Thyroid gland (tissue), 4 donors: ENCODE measurements at regions not wholly inside any gene's neighbourhood (a gene's known extent, or its start where the extent isn't known, plus 50 kb on each side); places are given as distances from the start of the nearest gene placed in this dataset.

Experiments
- DNase-seq, 2 donors: peaks; one replicate each; pipeline ENCODE4 v3.0.0-alpha.2; 2019
- H3K27ac ChIP-seq, 3 donors: fragments of 200-600 bp; sonication (generic); 1 replicate in 2 of 3; 2 replicates in 1 of 3; pipeline ENCODE4 v1.5.1; 2016 to 2019; ENCODE audit warnings: mild to moderate bottlenecking in 1 of 3, moderate library complexity in 1 of 3
- H3K27me3 ChIP-seq: fragments of 200-600 bp; sonication (generic); one replicate; pipeline ENCODE4 v1.5.1; 2019
- H3K36me3 ChIP-seq, 2 donors: fragments of 200-600 bp; sonication (generic); one replicate each; pipeline ENCODE4 v1.5.1; 2016 to 2019
- H3K4me1 ChIP-seq, 2 donors: fragments of 200-600 bp; sonication (generic); one replicate each; pipeline ENCODE4 v1.5.1; 2017 to 2019
- H3K4me3 ChIP-seq, 3 donors: fragments of 200-600 bp; sonication (generic); replicated peaks in 1 of 3; 1 replicate in 2 of 3; 2 replicates in 1 of 3; pipeline ENCODE4 v1.5.1; 2016; ENCODE audit warnings: mild to moderate bottlenecking in 1 of 3
- H3K9me3 ChIP-seq: fragments of 200-600 bp; sonication (generic); one replicate; pipeline ENCODE4 v1.5.1; 2017
- POLR2A ChIP-seq, 2 donors: fragments of 450-650 bp; IDR thresholded peaks; one replicate each; pipeline ENCODE4 v1.6.1; 2017; ENCODE audit warnings: antibody characterized with exemption in 2 of 2, mild to moderate bottlenecking in 2 of 2, moderate library complexity in 1 of 2
- WGBS, 2 donors: methylation state at CpG; one replicate each; pipeline ENCODE4 v1.1.5; 2017; 5-methylcytosine and 5-hydroxymethylcytosine counted together
- intact Hi-C: fragments of 100-400 bp; cut with DNase I; formaldehyde crosslinking; loops from one replicate; pipeline ENCODE4 v1.15.1; 2023
- TF ChIP-seq, protein P1 (sequence below), 6 experiments: fragments of 200-600 bp in 3 of 6; fragments of 450-650 bp in 3 of 6; sonication (generic) in 3 of 6; IDR thresholded peaks; one replicate each; pipeline ENCODE4 v1.5.1; 2016 to 2019; ENCODE audit warnings: antibody characterized with exemption in 6 of 6, mild to moderate bottlenecking in 2 of 6, inconsistent platforms in 1 of 6, moderate library complexity in 1 of 6

DNA sequence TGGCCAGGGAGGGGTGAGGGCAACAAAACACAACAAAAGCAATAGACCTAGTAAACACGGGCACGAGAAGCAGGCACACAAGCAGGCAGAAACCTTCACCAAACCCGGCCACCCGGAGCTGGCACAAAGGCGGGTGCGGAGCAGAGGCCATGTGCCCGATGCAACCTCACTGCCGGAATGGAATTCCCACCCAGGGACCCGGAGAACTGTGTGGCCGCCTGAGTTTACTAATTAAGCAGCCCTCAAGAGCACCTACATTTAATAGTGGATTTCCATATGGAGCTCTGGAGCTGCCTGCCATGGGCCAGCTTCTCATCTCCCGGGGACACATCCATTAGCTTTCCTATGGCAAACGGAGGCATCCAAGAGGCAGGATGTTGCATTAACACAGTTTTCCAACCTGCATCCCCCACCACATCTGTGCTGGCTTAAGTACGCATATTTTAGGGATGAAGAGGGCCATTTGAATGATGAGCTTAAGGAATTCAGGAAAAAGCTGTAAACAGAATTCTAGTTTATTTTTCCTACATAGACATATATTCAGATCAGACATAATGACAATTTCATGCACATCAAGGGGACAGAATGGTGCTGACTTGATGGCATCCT is 104.5 kb upstream of the SMIM21 start:
- Histone ChIP-seq H3K36me3 (no peaks in the 10 kb centered on the region), H3K9me3 (no peaks in the 10 kb centered on the region), H3K27me3 (no peaks in the 10 kb centered on the region), H3K27ac (no peak overlapping the region), H3K4me1 (no peaks in the 10 kb centered on the region), H3K4me3 (no peak overlapping the region)
- intact Hi-C loops, result no loop called here
- 91 to 94% methylated on average over 13 of the region's 13 CpGs for WGBS, 2 donors
- no peak for DNase-seq
- no peak for TF ChIP-seq POLR2A (IDR thresholded peaks at IDR 0.05)
- TF ChIP-seq, protein P1, sequence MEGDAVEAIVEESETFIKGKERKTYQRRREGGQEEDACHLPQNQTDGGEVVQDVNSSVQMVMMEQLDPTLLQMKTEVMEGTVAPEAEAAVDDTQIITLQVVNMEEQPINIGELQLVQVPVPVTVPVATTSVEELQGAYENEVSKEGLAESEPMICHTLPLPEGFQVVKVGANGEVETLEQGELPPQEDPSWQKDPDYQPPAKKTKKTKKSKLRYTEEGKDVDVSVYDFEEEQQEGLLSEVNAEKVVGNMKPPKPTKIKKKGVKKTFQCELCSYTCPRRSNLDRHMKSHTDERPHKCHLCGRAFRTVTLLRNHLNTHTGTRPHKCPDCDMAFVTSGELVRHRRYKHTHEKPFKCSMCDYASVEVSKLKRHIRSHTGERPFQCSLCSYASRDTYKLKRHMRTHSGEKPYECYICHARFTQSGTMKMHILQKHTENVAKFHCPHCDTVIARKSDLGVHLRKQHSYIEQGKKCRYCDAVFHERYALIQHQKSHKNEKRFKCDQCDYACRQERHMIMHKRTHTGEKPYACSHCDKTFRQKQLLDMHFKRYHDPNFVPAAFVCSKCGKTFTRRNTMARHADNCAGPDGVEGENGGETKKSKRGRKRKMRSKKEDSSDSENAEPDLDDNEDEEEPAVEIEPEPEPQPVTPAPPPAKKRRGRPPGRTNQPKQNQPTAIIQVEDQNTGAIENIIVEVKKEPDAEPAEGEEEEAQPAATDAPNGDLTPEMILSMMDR (IDR thresholded peaks at IDR 0.05), result no peak

DNA sequence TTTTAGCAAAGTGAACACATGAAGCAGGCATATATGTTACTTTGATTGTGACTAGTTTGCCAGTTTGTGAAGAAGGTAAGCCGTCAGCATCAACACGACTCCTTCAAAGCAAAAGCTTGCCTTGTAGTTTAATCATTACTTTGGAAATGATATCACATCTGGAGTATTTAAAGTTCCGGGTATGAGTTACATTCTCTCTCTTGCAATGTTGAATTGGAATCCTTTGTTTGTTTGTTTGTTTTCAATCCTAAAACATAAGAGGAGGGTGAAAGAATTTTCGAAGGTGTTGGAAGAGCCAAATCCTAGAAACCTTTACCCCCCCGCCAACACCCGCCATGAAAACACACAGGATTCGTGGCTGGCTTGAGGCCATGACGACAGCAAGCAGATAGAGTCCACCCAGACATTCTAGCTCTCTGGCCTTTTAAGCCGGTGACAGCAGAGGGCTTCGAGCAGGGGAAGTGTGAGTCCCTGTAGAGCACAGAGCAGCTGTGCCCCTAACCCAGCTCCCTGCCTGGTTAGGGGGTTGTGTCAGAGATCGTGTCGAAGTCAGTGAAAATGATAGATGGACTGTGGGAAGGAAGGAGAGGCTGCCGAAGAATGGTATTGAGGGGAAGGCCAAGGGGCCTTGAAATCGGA is 103.8 kb upstream of the SMIM21 start:
- WGBS, 2 donors, result 87 to 91% methylated on average over 14 of the region's 14 CpGs
- Histone ChIP-seq H3K27me3 (no peaks in the 10 kb centered on the region), H3K36me3 (no peaks in the 10 kb centered on the region), H3K27ac (no peak overlapping the region), H3K4me1 (no peaks in the 10 kb centered on the region), H3K4me3 (no peak overlapping the region), H3K9me3 (no peaks in the 10 kb centered on the region)
- no peak for TF ChIP-seq POLR2A (IDR thresholded peaks at IDR 0.05)
- TF ChIP-seq, protein P1 (IDR thresholded peaks at IDR 0.05), result no peak
- intact Hi-C loops, result no loop called here
- no peak for DNase-seq

DNA sequence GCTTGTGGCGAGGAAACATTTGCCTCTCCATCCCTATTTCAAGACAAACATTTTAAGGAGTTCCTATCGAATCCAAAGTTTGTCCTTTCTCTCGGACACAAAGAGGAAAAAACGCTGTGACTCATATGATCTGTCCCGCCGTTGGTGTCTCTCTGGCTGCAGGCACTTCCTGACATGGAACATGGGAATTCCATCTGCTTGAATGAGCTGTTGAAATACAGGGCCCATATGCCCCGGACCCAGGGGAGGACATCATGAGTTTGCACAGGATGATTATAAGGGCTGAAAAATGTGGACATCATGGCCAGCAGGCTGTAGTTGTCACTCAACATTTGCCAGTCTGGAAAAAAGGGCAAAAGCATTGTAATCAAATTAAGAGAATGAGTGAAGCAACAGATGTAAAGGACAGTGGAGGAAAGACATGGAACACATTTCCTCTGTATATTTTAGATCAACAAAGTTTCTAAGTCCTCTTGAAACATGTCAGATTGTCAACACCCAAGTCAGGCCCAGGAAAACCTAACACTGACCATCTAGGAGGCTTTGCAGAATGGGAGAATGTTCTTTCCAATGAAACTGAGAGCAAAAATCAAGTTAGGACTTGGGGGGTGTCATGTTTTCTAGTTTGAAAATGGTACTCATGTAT is 103.2 kb upstream of the SMIM21 start:
- TF ChIP-seq, protein P1 (IDR thresholded peaks at IDR 0.05), result no peak
- no peak for TF ChIP-seq POLR2A (IDR thresholded peaks at IDR 0.05)
- intact Hi-C loops, result no loop called here
- H3K27me3 ChIP-seq, result no peaks in the 10 kb centered on the region

DNA sequence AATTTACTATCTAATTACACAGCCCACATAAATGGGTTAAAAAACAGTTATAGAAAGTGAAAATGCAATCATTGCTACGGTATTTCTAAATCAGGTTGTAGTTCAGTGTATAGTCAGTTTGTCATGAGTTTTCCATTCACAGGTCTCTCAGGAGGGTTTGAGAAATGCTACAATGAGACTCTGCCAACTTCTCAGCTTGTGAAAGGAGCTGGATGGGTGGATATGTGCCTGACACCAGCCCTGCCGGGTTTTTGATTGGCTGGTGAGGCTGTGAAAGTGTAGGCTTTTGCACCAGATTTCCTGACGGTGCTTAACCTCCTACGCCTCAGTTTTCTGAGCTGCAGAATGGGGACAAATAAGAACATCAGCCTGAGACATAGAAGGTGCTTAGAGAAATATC is 102.6 kb upstream of the SMIM21 start:
- H3K27ac ChIP-seq, result no peak overlapping the region
- no peak for DNase-seq
- WGBS, 2 donors, result 57 to 61% methylated on average over 4 of the region's 4 CpGs
- intact Hi-C loops, result no loop called here
- no peaks in the 10 kb centered on the region for H3K4me1 ChIP-seq
- TF ChIP-seq, protein P1 (IDR thresholded peaks at IDR 0.05), result no peak
- no peak for TF ChIP-seq POLR2A (IDR thresholded peaks at IDR 0.05)
- H3K4me3 ChIP-seq, result no peak overlapping the region
- H3K9me3 ChIP-seq, result no peaks in the 10 kb centered on the region
- H3K27me3 ChIP-seq, result no peaks in the 10 kb centered on the region
- H3K36me3 ChIP-seq, result no peaks in the 10 kb centered on the region

More for the DNA sequence above, 103.2 kb upstream of the SMIM21 start:
- Histone ChIP-seq H3K4me1 (no peaks in the 10 kb centered on the region), H3K9me3 (no peaks in the 10 kb centered on the region), H3K4me3 (no peak overlapping the region), H3K27ac (no peak overlapping the region), H3K36me3 (no peaks in the 10 kb centered on the region)
- DNase-seq, result no peak
- 80 to 85% methylated on average over 7 of the region's 7 CpGs for WGBS, 2 donors

DNA sequence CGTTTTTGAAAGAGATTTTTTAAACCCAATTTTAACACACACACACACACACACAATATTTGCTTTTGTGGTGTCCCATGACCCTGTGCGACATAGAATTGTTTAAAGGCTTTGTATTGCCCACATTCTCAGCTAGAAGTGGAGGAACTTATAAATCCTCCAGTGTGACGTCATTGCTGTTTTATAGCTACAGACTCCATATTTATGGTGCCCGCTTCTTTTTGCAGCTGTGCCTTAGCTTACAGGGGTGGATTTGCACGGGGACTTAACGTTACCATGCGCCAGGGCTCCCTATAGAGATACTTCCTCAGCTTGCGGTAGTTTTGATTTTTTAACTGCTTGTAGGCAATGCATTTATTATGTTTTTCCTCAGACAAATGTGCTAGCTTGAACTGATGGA is 101.9 kb upstream of the SMIM21 start:
- intact Hi-C loops, result no loop called here
- 83 to 93% methylated on average over 8 of the region's 8 CpGs for WGBS, 2 donors
- TF ChIP-seq, protein P1 (IDR thresholded peaks at IDR 0.05), result no peak
- no peak for TF ChIP-seq POLR2A (IDR thresholded peaks at IDR 0.05)
- Histone ChIP-seq H3K4me3 (no peak overlapping the region), H3K9me3 (no peaks in the 10 kb centered on the region), H3K36me3 (no peaks in the 10 kb centered on the region), H3K4me1 (no peaks in the 10 kb centered on the region), H3K27me3 (no peaks in the 10 kb centered on the region), H3K27ac (no peak overlapping the region)
- DNase-seq, result no peak
